ENCODE measurements at regions not wholly inside any gene's neighbourhood (a gene's known extent, or its start where the extent isn't known, plus 50 kb on each side); places are given as distances from the start of the nearest gene placed in this dataset.

DNA sequence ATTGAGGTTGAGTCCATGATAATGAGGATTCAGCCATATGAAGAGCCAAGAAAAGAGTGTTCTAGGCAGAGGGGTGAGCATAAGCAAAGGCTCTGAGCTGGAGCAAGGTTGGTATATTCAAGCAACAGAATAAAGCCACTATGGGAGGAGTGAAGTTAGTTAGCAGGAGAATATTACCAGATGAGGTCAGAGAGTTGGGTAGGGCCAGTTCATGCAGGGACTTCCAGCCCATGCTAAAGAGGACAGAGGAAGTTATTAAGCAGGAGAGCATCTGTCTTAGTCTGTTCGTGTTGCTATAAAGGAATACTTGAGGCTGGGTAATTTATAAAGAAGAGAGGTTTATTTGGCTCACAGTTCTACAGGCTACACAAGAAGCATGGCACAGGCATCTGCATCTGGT, 57.1 kb upstream of the ATG10 start:
- intact Hi-C loops (cut with DNase I): no loop called here
- no peaks in the 10 kb centered on the region for H3K36me3 ChIP-seq
- no peak overlapping the region for H3K9ac ChIP-seq (ENCODE audit: low read depth in 2 of 2, low read length in 2 of 2)
- no peaks in the 10 kb centered on the region for H3K27me3 ChIP-seq
- no peak overlapping the region for H3K27ac ChIP-seq
- DNase-seq: no peak
- no peaks in the 10 kb centered on the region for H3K4me1 ChIP-seq
- H3K9me3 ChIP-seq: no peaks in the 10 kb centered on the region
- H3K4me3 ChIP-seq: no peak overlapping the region
- TF ChIP-seq, protein P1, sequence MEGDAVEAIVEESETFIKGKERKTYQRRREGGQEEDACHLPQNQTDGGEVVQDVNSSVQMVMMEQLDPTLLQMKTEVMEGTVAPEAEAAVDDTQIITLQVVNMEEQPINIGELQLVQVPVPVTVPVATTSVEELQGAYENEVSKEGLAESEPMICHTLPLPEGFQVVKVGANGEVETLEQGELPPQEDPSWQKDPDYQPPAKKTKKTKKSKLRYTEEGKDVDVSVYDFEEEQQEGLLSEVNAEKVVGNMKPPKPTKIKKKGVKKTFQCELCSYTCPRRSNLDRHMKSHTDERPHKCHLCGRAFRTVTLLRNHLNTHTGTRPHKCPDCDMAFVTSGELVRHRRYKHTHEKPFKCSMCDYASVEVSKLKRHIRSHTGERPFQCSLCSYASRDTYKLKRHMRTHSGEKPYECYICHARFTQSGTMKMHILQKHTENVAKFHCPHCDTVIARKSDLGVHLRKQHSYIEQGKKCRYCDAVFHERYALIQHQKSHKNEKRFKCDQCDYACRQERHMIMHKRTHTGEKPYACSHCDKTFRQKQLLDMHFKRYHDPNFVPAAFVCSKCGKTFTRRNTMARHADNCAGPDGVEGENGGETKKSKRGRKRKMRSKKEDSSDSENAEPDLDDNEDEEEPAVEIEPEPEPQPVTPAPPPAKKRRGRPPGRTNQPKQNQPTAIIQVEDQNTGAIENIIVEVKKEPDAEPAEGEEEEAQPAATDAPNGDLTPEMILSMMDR (IDR thresholded peaks at IDR 0.05): no peak

DNA sequence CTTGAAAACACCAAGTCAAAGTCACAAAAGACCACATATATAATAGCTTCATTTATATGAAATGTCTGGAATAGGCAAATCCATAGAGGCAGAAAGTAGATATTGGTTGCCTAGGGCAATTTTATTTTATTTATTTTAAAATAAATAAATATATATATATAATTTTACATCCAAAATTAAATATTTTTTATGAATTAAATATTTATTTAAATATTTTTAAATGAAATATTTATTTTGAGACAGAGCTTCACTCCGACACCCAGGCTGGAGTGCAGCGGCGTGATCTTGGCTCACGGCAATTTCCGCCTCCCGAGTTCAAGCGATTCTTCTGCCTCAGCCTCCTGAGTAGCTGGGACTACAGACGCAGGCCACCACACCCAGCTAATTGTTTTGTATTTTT, 58.9 kb upstream of the ATG10 start:
- Histone ChIP-seq H3K9me3 (no peaks in the 10 kb centered on the region), H3K27me3 (no peaks in the 10 kb centered on the region), H3K4me1 (no peaks in the 10 kb centered on the region), H3K9ac (ENCODE audit: low read depth in 2 of 2, low read length in 2 of 2) (no peak overlapping the region), H3K27ac (no peak overlapping the region), H3K36me3 (no peaks in the 10 kb centered on the region), H3K4me3 (no peak overlapping the region)
- intact Hi-C loops (cut with DNase I): no loop called here
- DNase-seq: no peak
- TF ChIP-seq, protein P1 (IDR thresholded peaks at IDR 0.05): no peak

DNA sequence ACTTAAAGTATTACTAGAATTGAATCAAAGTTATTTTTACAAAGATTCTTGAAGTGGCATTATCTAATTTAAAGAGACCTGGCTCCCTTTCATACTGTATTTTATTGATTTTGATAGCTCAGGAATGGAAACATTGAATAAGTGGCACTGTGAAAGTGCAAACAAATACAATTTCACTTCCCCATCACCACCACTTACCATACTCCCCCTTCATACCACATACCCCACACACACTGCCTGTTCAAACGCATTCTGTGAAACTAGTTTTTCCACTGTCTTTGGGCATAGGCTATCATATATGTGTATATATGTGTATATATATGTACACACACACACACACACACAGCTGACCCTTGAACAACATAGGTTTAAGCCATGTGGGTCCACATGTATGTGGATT, 62.1 kb upstream of the ATG10 start:
- H3K4me1 ChIP-seq: no peaks in the 10 kb centered on the region
- no peak overlapping the region for H3K9ac ChIP-seq (ENCODE audit: low read depth in 2 of 2, low read length in 2 of 2)
- DNase-seq: no peak
- no peaks in the 10 kb centered on the region for H3K36me3 ChIP-seq
- no peaks in the 10 kb centered on the region for H3K27me3 ChIP-seq
- H3K4me3 ChIP-seq: no peak overlapping the region
- TF ChIP-seq, protein P1 (IDR thresholded peaks at IDR 0.05): no peak
- no peak overlapping the region for H3K27ac ChIP-seq
- H3K9me3 ChIP-seq: no peaks in the 10 kb centered on the region
- intact Hi-C loops (cut with DNase I): no loop called here

DNA sequence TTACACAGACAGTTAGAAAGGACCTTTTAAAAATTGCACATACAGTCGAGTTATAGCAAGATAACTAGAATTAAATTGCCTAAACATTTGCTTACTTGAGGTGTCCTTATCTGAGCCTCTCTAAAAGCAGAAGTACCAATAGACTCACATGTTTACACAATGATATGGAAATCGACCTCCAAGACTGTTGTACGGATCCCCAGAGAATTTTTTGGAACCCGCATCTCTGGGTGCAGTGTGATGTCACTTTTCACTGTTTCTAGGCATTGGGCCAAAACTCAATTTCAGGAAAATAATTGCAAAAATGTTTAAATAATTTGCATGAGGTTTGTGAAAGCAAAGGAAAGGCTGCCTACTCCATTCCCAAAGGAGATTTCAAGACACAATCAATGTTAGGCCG, 63.1 kb upstream of the ATG10 start:
- H3K27me3 ChIP-seq: no peaks in the 10 kb centered on the region
- no peak for DNase-seq
- TF ChIP-seq, protein P1 (IDR thresholded peaks at IDR 0.05): no peak
- intact Hi-C loops (cut with DNase I): no loop called here
- no peak overlapping the region for H3K4me3 ChIP-seq
- H3K9me3 ChIP-seq: no peaks in the 10 kb centered on the region
- H3K4me1 ChIP-seq: no peaks in the 10 kb centered on the region
- no peaks in the 10 kb centered on the region for H3K36me3 ChIP-seq
- no peak overlapping the region for H3K9ac ChIP-seq (ENCODE audit: low read depth in 2 of 2, low read length in 2 of 2)
- H3K27ac ChIP-seq: no peak overlapping the region

DNA sequence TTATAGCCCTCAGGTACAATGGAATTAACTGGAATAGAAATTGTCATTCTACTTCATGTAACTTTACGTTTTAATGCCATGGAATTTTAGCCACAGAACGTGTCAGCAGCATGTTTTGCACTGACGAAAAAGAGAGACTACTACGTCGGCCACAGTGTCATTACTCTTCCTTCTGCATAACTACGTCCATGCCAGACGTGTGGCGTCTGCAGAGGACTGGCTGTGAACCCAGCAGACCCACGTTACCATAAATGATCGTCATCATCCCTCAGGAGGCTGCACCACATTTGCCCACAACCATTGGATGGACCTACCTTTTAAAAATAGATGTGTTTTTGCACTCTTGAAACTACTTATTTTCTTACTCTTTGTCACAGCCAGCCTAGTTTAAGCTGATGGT, 63.8 kb upstream of the ATG10 start:
- intact Hi-C loops (cut with DNase I): no loop called here
- H3K27ac ChIP-seq: no peak overlapping the region
- no peak for DNase-seq
- TF ChIP-seq, protein P1 (IDR thresholded peaks at IDR 0.05): no peak
- H3K9ac ChIP-seq (ENCODE audit: low read depth in 2 of 2, low read length in 2 of 2): no peak overlapping the region
- H3K36me3 ChIP-seq: no peaks in the 10 kb centered on the region
- H3K4me1 ChIP-seq: no peaks in the 10 kb centered on the region
- H3K4me3 ChIP-seq: no peak overlapping the region
- H3K27me3 ChIP-seq: no peaks in the 10 kb centered on the region
- H3K9me3 ChIP-seq: no peaks in the 10 kb centered on the region

Measured in colonic mucosa (tissue), 4 donors.